HG02759 (cell line): ENCODE measurements at regions not wholly inside any gene's neighbourhood (a gene's known extent, or its start where the extent isn't known, plus 50 kb on each side); places are given as distances from the start of the nearest gene placed in this dataset.
"Not testable (repeated sequence)": the region's sequence is repeated elsewhere in the genome, so short reads cannot be mapped to it uniquely, and the experiment has no call there.

Experiments
- ATAC-seq: cut with Tn5 transposase; IDR thresholded peaks from one replicate; pipeline ENCODE4 v1.9.1; 2021; ENCODE audit warnings: mild to moderate bottlenecking, moderate library complexity; ENCODE audit not compliant: unreplicated experiment

DNA sequence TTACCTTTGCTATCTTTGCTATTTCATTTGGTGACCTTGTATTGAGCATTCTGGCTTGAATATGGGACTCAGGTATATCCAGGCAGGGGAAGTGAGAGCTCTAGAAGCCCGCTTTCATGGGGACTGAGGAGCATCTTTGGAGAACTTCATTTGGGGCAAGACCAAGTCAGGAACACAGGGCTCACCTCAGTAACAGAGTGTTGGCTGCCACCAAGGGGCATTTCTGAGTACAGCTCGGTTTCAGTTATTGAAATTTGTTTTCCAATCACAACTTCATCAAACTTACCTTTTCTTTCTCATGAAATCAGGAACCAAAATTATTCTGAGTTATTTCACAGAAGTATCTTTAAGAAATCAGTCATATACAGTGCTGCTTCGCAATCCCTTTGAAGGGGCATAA lies 337.2 kb downstream of the C7orf25 start:
- ATAC-seq, result no peak

DNA sequence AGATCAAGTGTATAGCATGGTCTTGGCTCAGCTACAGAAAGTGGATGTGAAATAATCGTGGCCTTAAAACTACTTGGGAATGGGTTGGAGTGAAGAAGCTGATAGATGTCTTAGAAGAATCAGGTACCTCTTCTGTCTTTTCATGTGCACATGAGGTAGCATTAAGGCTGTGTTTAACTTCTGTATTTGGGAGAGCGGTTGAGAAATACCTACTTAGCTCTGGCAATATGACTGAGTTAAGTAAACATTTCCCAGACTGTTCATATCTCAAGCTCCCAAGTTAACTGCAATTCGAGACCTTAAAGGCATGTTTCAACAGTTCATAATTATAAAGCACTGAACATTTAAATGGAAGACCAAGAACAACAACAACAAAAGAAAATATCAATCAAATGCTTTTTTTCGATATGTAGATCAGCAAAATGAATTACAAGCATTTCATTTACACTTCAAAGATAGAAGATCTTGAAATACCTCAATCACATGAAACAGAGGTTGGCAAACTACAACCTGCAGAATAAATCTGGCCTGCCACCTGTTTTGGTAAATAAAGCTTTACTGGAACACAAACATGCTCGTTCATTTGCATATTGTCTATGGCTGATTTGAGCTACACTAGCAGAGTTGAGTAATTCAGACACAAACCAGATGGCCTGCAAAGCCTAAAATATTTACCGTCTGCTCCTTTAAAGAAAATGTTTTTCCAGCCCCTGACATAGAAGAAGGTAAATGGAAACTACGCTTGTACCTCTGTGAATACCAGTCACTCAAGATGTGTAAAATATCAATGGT lies 337.1 kb upstream of the GLI3 start:
- no peak for ATAC-seq

DNA sequence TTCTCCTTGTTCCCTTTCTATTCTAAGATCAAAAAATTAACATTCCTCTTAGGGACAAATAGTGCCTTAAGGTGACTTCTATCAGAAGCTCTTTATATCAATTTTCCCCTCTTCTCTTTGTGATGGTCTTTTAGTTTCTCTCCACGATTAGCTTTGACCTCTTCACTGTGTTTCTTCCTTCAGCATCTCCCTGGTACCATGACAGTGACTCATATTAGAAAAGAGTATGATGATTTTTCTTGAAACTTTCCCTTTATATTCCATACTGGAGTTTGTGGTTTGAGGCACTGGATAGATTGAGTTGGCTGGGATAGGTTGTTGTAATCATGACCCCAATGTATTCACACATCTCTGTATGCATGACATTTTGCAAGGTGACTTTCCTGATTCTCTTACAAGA lies 335.6 kb upstream of the GLI3 start:
- no peak for ATAC-seq

DNA sequence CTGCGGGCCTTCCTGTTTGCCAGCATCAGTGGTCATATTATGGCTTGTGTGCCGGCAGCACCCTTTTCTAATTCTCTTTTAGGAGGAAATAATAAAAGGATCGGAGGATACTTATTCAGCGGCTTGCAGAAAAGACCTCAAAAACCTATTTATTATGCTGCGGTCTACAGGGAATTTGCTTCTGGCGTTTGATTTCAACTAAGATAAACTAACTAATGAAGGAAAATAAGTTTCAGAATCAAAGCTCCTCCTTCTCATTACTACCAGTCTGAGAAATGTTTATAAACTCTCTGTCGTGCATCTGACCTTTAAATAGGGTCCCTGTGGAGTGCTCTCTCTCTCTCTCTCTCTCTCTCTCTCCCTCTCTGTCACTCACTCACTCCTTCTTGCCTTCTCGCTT lies 335.0 kb upstream of the GLI3 start:
- ATAC-seq, result no peak

DNA sequence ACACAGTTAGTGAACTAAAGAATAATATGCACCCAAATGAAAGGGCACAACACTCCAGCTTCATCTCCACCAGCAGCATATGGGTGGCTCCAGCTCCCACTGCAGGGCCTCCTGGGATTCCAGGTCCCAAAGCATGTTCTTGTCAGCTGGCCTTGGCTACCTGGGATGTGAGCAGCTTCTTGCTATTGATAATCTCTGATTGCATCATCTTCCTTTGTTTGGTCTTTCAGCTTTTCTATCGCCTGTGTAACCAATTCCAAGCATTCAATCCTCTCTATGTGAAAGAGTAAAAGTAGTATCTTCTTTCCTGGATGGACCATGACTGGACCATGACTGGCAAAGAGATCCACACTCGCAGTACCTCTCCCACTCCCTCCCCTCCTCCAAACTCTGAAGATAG lies 333.9 kb upstream of the GLI3 start:
- ATAC-seq, result no peak

DNA sequence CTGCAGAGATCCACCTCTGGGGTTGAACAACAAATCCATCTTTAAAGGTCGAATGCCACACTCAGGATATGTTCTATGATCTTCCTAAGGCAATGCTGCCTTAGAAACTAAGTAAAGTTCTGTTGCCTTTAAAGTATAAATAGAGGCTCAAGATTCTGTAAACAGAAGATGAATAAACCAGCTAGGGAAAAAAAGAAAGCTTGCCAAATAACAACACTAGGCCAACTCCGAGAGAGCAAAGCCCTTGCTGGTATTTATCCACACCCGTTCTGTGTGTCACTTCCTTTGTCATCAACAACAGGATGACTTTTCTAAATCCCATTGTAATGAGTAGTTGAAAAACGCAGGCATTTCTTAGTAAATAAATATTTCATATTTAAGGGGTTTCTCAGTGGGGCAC lies 330.0 kb upstream of the GLI3 start:
- ATAC-seq, result no peak

DNA sequence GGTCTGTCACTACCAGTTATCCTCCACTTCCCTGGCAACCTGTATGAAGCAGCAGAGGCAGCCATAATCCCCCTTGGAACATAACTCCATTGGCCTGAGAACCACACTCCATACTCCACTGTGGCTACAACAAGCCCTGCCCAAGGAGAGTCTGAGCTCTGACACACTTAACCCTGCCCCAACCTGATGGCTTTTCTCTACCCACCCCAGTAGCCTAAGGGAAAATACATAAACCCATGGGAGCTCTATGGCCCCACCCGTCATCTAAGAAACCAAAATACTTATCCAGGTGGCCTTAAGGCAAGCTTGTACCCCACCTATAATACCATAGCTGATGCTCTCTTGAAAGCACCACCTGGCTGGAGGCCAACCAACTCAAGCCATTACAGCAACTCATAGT lies 324.8 kb upstream of the GLI3 start:
- ATAC-seq, result no peak

DNA sequence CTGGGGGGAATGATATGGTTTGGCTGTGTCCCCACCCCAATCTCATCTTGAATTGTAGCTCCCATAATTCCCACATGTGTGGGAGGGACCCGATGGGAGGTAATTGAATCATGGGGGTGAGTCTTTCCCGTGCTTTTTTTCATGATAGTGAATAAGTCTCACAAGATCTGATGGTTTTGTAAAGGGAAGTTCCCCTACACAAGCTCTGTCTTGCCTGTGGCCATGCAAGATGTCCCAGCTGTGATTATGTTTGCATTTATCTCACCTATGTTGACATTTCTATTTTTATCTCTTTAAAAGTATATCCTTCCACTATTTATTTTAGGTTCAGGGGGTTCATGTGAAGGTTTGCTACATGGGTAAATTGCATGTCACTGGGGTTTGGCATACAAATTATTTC lies 323.9 kb upstream of the GLI3 start:
- no peak for ATAC-seq

DNA sequence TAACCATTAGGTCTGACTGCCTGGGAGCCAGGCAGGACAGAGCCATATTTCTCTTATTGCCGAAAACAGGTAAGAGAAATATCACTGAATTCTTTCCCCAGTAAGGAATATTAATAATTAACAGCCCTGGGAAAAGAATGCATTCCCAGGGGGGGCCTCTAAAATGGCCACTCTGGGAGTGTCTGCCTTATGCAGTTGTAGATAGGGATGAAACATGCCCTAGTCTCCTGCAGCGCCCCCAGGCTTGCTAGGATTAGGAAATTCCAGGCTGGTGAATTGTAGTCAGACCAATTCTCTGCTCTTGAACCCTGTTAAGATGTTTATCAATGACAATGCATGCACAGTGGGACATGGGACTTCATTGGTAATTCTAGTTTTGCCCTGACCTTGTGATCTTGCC lies 317.9 kb upstream of the GLI3 start:
- ATAC-seq, result not testable (repeated sequence)

DNA sequence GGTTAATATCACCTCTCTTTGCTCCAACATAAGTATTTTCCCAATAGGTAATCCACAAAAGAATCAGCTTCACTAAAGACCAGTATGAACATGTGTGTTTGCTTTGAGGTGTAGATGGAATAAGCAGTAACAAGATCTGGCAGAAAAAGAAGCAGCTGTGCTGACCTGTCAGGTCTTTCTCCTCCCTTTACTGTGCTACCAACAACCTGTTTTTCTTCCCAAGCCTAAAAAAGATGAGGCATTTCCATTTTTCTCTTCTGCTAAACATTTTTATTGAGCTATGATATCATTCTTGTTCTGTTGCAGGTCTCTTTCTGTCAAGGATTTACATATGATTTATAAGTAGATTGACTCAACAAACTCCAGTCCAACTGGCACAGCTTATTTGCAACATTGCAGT lies 315.2 kb upstream of the GLI3 start:
- no peak for ATAC-seq

DNA sequence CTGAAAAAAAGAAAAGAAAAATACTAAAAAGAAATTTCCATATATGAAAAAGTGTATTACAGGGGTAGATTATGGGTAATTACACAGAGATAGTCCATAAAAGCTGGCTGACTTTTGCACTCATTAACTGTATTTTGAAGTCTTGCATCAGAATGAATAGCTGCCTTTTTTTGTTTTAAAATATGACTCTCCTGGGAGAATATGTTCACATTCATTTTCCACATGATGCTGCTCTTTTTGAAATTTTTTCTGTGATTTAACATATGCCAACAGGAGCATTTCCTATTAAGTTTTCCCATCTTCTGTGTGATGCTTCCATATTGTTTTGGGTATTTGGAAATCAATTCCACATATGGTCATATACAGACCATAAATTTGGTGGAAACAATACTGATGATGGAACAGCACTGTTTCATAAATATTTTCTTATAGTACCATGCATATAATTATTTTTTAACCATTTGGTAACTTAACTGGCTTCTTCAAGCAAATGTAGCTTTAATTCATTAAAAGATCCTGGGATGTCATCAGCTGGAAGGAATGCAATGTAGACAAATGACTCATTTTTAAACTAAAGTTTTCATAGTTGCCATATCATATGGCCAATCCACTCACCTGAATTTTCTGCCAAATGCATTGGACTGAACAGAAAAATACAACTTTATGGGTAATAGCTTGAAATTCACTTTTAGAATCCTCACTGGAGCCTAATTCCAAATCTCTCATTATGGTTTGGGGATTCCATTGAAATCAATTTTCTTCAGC lies 313.9 kb upstream of the GLI3 start:
- no peak for ATAC-seq

DNA sequence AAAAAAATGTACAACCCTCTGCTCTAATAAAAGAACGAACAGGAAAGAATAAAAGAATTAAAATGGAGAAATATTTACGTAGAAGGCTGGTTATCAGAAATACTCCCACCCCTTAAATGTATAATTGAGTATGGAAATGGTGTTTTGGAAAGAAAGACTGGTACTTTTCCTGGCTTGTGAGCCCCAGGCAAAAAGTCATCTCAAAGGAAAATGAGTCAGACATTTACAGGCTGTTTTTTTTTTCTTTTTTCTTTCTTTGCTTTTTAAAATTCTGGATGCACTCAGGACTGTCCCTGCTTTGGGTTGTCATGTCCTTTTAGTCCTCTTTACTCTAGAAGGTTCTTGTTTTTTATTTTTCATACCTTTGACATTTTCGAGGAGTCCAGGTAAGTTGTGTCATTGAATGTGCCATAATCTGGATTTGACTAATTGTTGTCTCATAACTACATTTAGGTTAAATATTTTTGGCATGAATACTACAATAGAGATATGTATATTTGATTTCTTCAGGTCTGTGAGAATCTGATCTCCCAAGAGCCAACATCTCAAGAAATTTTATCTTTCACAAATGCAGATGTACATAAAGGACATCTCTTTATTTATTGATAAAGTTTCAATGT lies 313.0 kb upstream of the GLI3 start:
- ATAC-seq, result no peak

DNA sequence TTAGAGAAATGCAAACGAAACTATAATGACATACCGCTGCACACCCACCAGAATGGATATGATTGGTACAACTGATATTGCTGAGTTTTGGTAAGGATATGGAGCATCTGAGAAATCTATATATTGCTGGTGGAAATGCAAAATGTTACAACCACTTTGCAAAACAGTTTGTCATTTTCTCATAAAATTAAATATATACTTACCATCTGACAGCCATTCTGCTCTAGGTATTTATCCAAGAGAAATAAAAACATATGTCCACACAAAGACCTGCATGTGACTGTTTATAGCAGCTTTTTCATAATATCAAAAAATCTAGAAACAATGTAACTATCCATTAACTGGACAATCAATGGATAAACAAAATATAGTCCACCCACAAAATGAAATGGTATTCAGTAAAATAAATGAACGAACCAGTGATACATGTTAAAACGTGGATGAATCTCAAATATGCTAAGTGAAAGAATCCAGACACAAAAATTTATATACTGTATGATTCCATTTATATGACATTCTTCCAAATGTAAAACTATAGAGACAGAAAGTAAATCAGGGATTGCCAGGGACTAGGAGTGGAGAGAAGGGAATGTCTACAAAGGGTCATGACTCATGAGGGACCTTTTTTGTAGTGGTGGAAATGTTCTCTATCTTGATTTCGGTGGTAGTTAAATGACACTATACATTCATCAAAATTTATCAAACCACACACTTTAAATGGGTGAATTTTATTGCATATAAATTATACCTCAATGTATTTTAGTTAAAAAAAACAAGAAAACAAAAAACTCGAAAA lies 312.0 kb upstream of the GLI3 start:
- ATAC-seq, result no peak

DNA sequence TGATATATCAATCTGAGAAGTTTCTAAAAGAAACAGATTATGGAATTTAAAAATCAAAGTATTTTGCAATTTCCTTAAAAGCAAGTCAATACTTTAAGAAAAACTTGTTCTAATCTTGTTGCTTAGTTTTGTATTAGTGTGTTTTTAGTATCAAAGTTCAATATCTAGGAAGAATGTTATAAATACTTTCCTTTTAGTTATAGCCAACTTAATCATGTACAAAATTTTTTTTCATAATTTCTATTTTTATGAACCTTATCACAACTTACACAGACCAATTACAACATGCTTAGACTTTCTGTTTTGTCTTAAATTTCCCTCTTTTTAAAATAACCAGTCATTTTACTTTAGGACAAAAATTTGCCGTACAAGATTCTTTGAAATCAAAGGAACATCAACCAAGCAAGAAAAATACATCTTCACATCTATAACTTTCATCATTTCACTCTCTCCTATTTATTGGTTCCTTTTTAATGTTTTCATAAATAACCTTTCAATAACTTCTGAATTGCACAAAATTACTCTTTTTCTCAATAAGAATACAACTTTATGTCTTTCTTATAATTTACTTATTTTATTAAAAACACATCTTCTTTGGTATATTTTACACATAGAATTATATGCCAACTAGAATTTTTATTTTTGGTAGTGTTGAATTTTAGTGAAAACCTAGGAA lies 308.2 kb upstream of the GLI3 start:
- no peak for ATAC-seq

DNA sequence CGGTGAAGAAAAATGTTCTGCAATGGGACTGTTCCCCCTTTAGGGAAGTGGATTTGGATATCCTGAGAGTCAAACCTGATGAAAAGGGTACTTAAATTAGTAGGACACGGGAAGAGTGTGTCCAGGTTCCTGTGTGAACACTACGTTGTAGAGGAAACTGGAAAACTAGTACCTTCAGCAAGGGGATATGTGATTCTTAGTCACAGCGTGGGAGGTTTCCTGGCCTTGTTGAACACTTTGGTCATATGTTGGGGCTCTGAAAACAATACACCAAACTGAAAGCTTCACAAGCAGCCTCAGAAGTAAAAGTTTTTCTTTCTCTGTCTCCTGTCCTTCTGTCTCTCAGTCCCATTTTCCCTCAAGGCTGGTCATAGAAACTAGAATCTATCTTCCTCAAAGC lies 306.9 kb upstream of the GLI3 start:
- no peak for ATAC-seq

DNA sequence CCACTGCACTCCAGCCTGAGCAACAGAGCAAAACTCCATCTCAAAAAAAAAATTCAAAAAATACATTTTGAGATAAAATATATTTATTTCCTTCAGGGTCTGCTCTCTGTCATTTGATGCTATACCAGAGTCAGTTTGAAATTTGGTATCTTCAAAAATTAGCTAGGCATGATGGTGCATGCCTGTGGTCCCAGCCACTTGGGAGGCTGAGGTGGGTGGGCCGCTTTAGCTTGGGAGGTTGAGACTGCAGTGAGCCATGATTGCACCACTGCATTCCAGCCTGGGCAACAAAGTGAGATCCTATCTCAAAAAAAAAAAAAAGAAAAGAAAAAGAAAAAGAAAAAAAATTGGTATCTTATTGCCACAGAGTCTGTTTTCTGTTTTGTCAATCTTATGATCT lies 305.4 kb upstream of the GLI3 start:
- ATAC-seq, result not testable (repeated sequence)

DNA sequence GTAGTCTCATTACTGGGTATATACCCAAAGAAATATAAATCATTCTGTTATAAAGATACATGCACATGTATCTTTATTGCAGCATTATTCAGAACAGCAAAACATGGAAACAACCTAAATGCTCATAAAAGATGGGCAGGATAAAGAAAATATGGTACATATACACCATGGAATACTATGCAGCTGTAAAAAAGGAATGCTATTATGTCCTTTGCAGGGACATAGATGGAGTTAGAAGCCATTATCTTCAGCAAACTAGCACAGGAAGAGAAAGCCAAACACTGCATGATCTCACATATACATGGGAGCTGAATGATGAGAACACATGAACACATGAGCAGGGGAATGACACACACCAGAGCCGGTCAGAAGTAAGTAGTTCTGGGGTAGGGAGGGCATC lies 297.4 kb upstream of the GLI3 start:
- no peak for ATAC-seq

DNA sequence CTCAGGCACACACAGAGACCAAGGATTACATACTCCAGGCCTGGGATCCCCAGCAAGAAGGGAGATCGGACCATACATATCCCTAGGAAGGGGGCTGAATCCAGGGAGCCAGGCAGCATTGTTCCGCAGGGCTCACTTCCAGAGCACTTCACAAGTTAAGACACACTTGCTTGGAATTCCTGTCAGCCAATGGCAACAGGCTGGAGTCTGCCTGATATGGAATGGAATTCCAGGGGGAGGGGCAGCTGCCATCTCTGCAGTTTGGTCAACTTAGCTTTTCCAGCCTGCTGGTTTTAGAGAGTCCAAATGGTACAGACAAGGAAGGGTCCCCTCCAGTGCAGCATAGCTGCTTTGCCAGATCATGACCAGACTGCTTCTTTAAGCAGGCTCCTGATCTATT lies 290.0 kb upstream of the GLI3 start:
- no peak for ATAC-seq

DNA sequence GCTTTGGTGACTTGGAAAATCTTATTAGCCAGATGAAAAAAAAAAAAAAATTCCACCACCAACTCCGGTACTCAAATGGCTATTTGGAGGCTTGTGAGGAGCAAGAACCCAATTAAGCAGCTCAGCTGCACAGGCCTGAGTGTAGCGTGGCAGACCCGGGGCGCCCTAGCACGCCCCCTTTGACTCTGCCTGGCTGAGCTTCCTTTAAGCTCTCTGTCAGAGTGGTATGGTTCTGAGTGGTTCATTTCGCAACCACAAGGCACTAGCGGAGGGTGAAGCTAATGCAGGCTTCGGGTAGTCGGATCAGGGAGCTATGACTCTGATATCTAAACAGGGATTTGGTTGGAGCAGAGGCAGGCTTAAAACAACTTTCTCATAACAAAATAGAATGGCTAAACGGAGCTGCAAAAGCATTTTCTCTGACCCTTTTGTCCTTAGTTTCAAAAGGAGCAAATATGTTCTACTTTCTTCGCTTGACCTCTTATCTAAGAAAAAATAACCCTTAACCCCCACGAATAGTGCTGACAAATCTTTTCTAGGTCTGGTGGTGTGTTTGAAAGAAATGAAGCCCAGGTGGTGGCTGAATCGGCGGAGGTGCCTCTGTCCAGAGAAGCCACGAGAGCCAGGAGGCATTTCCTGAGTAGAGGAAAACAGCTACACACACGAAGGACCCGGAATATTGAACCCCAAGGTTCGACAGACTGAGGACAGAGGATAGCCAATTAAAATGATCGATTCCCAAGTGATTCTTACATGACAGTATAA lies 285.4 kb upstream of the GLI3 start:
- ATAC-seq, result no peak

DNA sequence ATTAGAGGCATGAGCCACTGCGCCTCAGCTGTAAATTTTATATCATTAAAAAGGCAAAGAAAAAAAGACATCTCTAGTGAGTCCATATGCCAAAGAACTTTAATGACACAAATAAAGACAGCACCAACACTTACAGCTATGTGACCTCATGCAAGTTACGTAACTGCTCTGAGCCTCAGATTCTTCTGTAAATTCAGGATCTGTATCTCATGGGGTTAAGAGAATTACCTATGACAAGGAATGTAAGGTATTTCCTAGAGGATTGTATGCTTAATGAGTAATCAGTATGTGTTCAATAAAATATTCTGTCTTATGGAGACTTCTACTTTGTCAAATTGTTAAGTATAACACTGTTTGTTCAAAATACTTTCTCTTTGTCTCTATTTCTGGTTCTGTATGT lies 274.0 kb upstream of the GLI3 start:
- ATAC-seq, result no peak
